Hepatocyte (in vitro differentiated cells): ENCODE measurements at regions not wholly inside any gene's neighbourhood (a gene's known extent, or its start where the extent isn't known, plus 50 kb on each side); places are given as distances from the start of the nearest gene placed in this dataset.
A peak's percentile ranks its signal among the peaks of the same experiment; 100 is the strongest.
"Not testable (repeated sequence)": the region's sequence is repeated elsewhere in the genome, so short reads cannot be mapped to it uniquely, and the experiment has no call there.

Experiments
- DNase-seq: peaks from one replicate; pipeline ENCODE4 v3.0.0-alpha.2; 2016; ENCODE audit warnings: low spot score
- H2AFZ ChIP-seq: fragments of 200-600 bp; sonication (generic); 2 replicates; pipeline ENCODE4 v1.6.0; 2016; ENCODE audit warnings: antibody characterized with exemption, mild to moderate bottlenecking
- H3K27ac ChIP-seq: fragments of 200-600 bp; sonication (generic); 2 replicates; pipeline ENCODE4 v1.5.1; 2016; ENCODE audit warnings: mild to moderate bottlenecking
- H3K27me3 ChIP-seq: fragments of 200-600 bp; sonication (generic); 2 replicates; pipeline ENCODE4 v1.6.1; 2016
- H3K36me3 ChIP-seq: fragments of 200-600 bp; sonication (generic); replicated peaks from 2 replicates; pipeline ENCODE4 v1.5.1; 2016; ENCODE audit warnings: low read depth; ENCODE audit not compliant: insufficient read depth
- H3K4me1 ChIP-seq: fragments of 200-600 bp; sonication (generic); 2 replicates; pipeline ENCODE4 v1.5.1; 2016; ENCODE audit warnings: mild to moderate bottlenecking, moderate library complexity; ENCODE audit not compliant: insufficient read depth
- H3K4me2 ChIP-seq: fragments of 200-600 bp; sonication (generic); 2 replicates; pipeline ENCODE4 v1.6.0; 2016
- H3K4me3 ChIP-seq: fragments of 200-600 bp; sonication (generic); 2 replicates; pipeline ENCODE4 v1.5.1; 2016; ENCODE audit warnings: mild to moderate bottlenecking
- H3K79me2 ChIP-seq: fragments of 200-600 bp; sonication (generic); 2 replicates; pipeline ENCODE4 v1.6.0; 2017; ENCODE audit warnings: mild to moderate bottlenecking
- H3K9me2 ChIP-seq: fragments of 200-600 bp; sonication (generic); replicated peaks from 2 replicates; pipeline ENCODE4 v1.6.0; 2017; ENCODE audit warnings: mild to moderate bottlenecking; ENCODE audit not compliant: insufficient read depth
- H3K9me3 ChIP-seq: fragments of 200-600 bp; sonication (generic); 2 replicates; pipeline ENCODE4 v1.5.1; 2016; ENCODE audit warnings: low read depth, mild to moderate bottlenecking
- H4K20me1 ChIP-seq: fragments of 200-600 bp; sonication (generic); 2 replicates; pipeline ENCODE4 v1.6.0; 2016; ENCODE audit warnings: mild to moderate bottlenecking; ENCODE audit not compliant: insufficient read depth, poor library complexity, severe bottlenecking
- CTCF ChIP-seq: fragments of 200-600 bp; sonication (generic); IDR thresholded peaks from 2 replicates; pipeline ENCODE4 v1.5.1; 2016; ENCODE audit warnings: antibody characterized with exemption, mild to moderate bottlenecking; ENCODE audit not compliant: poor library complexity
- EZH2 ChIP-seq: fragments of 200-600 bp; sonication (generic); IDR thresholded peaks from 2 replicates; pipeline ENCODE4 v1.6.1; 2016; ENCODE audit warnings: antibody characterized with exemption, mild to moderate bottlenecking, borderline replicate concordance
- EZH2phosphoT487 ChIP-seq: fragments of 200-600 bp; sonication (generic); IDR thresholded peaks from one replicate; pipeline ENCODE4 v1.6.1; 2018; ENCODE audit warnings: antibody characterized with exemption, mild to moderate bottlenecking, low read depth, moderate library complexity; ENCODE audit not compliant: unreplicated experiment, severe bottlenecking
- WGBS: methylation state at CpG from one replicate; pipeline ENCODE4 v1.1.6; 2016; ENCODE audit warnings: low lambda C conversion rate; ENCODE audit errors: missing lambda C conversion rate; 5-methylcytosine and 5-hydroxymethylcytosine counted together

- no peaks in the 10 kb centered on the region for H3K9me2 ChIP-seq
- H3K4me1 ChIP-seq = no peaks in the 10 kb centered on the region
- H3K9me3 ChIP-seq = no peaks in the 10 kb centered on the region
- no peaks in the 10 kb centered on the region for H4K20me1 ChIP-seq
- no peaks in the 10 kb centered on the region for H3K27me3 ChIP-seq
- no peak overlapping the region for H3K4me2 ChIP-seq
- H2AFZ ChIP-seq = no peak overlapping the region
- DNase-seq = no peak
- TF ChIP-seq EZH2 (no peak), EZH2phosphoT487 (no peak), CTCF (no peak)
- H3K79me2 ChIP-seq = no peaks in the 10 kb centered on the region
- WGBS = 95% methylated on average over 4 of the region's 4 CpGs
- no peaks in the 10 kb centered on the region for H3K36me3 ChIP-seq
- H3K27ac ChIP-seq = no peak overlapping the region
- no peak overlapping the region for H3K4me3 ChIP-seq
These were observed 132.1 kb downstream of the RGPD3 start for GRCh38 chr2:106336108-106336507.

- peaks cover 10% of the 10 kb centered on the region for H3K4me1 ChIP-seq
- no peaks in the 10 kb centered on the region for H3K79me2 ChIP-seq
- H3K27me3 ChIP-seq = no peaks in the 10 kb centered on the region
- no peaks in the 10 kb centered on the region for H3K9me2 ChIP-seq
- no peaks in the 10 kb centered on the region for H4K20me1 ChIP-seq
- H2AFZ ChIP-seq = no peak overlapping the region
- H3K4me3 ChIP-seq = no peak overlapping the region
- H3K4me2 ChIP-seq = no peak overlapping the region
- no peak overlapping the region for H3K27ac ChIP-seq
- no peak for TF ChIP-seq EZH2
- no peak for TF ChIP-seq CTCF
- TF ChIP-seq EZH2phosphoT487 = no peak
- no peak for DNase-seq
- H3K9me3 ChIP-seq = no peaks in the 10 kb centered on the region
- no peaks in the 10 kb centered on the region for H3K36me3 ChIP-seq
- WGBS = 58% methylated on average over 4 of the region's 4 CpGs
These were observed 133.4 kb downstream of the RGPD3 start for GRCh38 chr2:106334802-106335201.

- H3K36me3 ChIP-seq, H3K27ac ChIP-seq, H3K9me3 ChIP-seq, H3K79me2 ChIP-seq, DNase-seq, H4K20me1 ChIP-seq, H3K4me3 ChIP-seq, H3K4me2 ChIP-seq, H3K9me2 ChIP-seq, H3K27me3 ChIP-seq, H2AFZ ChIP-seq: not testable (repeated sequence)
- H3K4me1 ChIP-seq = peaks cover 13% of the 10 kb centered on the region
- 97% methylated on average over 10 of the region's 10 CpGs for WGBS
These were observed 134.8 kb downstream of the RGPD3 start for GRCh38 chr2:106333253-106333873.

- Histone ChIP-seq H3K79me2 (no peaks in the 10 kb centered on the region), H3K9me2 (no peaks in the 10 kb centered on the region), H3K27me3 (no peaks in the 10 kb centered on the region), H3K4me1 (peaks cover 13% of the 10 kb centered on the region), H3K36me3 (no peaks in the 10 kb centered on the region), H2AFZ (no peak overlapping the region), H3K9me3 (no peaks in the 10 kb centered on the region), H3K27ac (no peak overlapping the region), H4K20me1 (no peaks in the 10 kb centered on the region), H3K4me2 (no peak overlapping the region), H3K4me3 (no peak overlapping the region)
- no peak for DNase-seq
- WGBS = 71% methylated on average over 4 of the region's 4 CpGs
- TF ChIP-seq EZH2 (no peak), EZH2phosphoT487 (no peak), CTCF (no peak)
These were observed 136.2 kb downstream of the RGPD3 start for GRCh38 chr2:106332054-106332453.

GRCh38 chr2:106330384-106331261, 136.5 kb upstream of the UXS1 start:
- H3K27me3 ChIP-seq, H3K79me2 ChIP-seq, DNase-seq, H3K9me3 ChIP-seq, H3K9me2 ChIP-seq, H4K20me1 ChIP-seq, H3K4me3 ChIP-seq, H3K36me3 ChIP-seq, H2AFZ ChIP-seq: not testable (repeated sequence)
- Histone ChIP-seq H3K4me1 (peaks cover 17% of the 10 kb centered on the region), H3K4me2 (peak overlapping the region; percentile 12), H3K27ac (peak overlapping the region; percentile 50)
- WGBS = 56% methylated on average over 11 of the region's 11 CpGs
